Spleen (tissue), 11 donors: ENCODE measurements at regions not wholly inside any gene's neighbourhood (a gene's known extent, or its start where the extent isn't known, plus 50 kb on each side); places are given as distances from the start of the nearest gene placed in this dataset.
A peak's percentile ranks its signal among the peaks of the same experiment; 100 is the strongest.

Experiments
- DNase-seq: peaks from one replicate; pipeline ENCODE4 v3.0.0-alpha.2; 2020
- H3K27ac ChIP-seq, 8 donors: fragments of 200-600 bp; sonication (generic) in 7 of 8; 1 replicate in 4 of 8; 2 replicates in 4 of 8; pipeline versions ENCODE4 v1.5.0 to v1.8.0; 2016 to 2021; ENCODE audit warnings: inconsistent platforms in 4 of 8, mild to moderate bottlenecking in 4 of 8, moderate library complexity in 1 of 8
- H3K27me3 ChIP-seq, 7 donors: fragments of 200-600 bp; sonication (generic) in 6 of 7; replicated peaks in 1 of 7; 1 replicate in 4 of 7; 2 replicates in 3 of 7; pipeline versions ENCODE4 v1.5.0 to v1.8.0; 2016 to 2021; ENCODE audit warnings: inconsistent platforms in 3 of 7, mild to moderate bottlenecking in 1 of 7
- H3K36me3 ChIP-seq, 6 donors: fragments of 200-600 bp; sonication (generic) in 5 of 6; 1 replicate in 4 of 6; 2 replicates in 2 of 6; pipeline versions ENCODE4 v1.5.0 to v1.8.0; 2016 to 2021; ENCODE audit warnings: inconsistent platforms in 2 of 6
- H3K4me1 ChIP-seq, 6 donors: fragments of 200-600 bp; sonication (generic) in 5 of 6; 1 replicate in 3 of 6; 2 replicates in 3 of 6; pipeline versions ENCODE4 v1.5.0 to v1.8.0; 2016 to 2021; ENCODE audit warnings: inconsistent platforms in 3 of 6
- H3K4me3 ChIP-seq, 8 donors: fragments of 200-600 bp; sonication (generic) in 7 of 8; 1 replicate in 4 of 8; 2 replicates in 4 of 8; pipeline versions ENCODE4 v1.5.0 to v1.8.0; 2016 to 2021; ENCODE audit warnings: inconsistent platforms in 4 of 8, mild to moderate bottlenecking in 4 of 8, moderate library complexity in 2 of 8
- H3K9me3 ChIP-seq, 8 donors: fragments of 200-600 bp; sonication (generic) in 7 of 8; 1 replicate in 4 of 8; 2 replicates in 4 of 8; pipeline versions ENCODE4 v1.5.0 to v1.8.0; 2016 to 2021; ENCODE audit warnings: inconsistent platforms in 4 of 8
- POLR2A ChIP-seq, 3 donors: fragments of 450-650 bp; IDR thresholded peaks; one replicate each; pipeline ENCODE4 v1.5.1; 2017; ENCODE audit warnings: antibody characterized with exemption in 3 of 3, mild to moderate bottlenecking in 1 of 3
- POLR2AphosphoS5 ChIP-seq, 3 donors: sonication (generic); formaldehyde crosslinking; IDR thresholded peaks; one replicate each; pipeline ENCODE4 v1.5.1; 2017; ENCODE audit warnings: antibody characterized with exemption in 3 of 3
- WGBS, 5 donors: extraction: QIAGEN DNeasy Blood & Tissue Kit in 3 of 5; methylation state at CpG; one replicate each; pipeline versions ENCODE4 v1.1.5 to v1.1.7; 2013 to 2018; 5-methylcytosine and 5-hydroxymethylcytosine counted together
- intact Hi-C: fragments of 100-400 bp; cut with DNase I; formaldehyde crosslinking; loops from one replicate; pipeline ENCODE4 v1.15.0; 2023; ENCODE audit warnings: low total_unique reads
- TF ChIP-seq, protein P1 (sequence below), 11 experiments: fragments of 200-600 bp in 7 of 11; fragments of 450-650 bp in 4 of 11; sonication (generic) in 4 of 11; IDR thresholded peaks in 8 of 11; conservative IDR thresholded peaks in 3 of 11; 1 replicate in 7 of 11; 2 replicates in 4 of 11; pipeline versions ENCODE4 v1.4.0 to v1.8.0; 2016 to 2021; ENCODE audit warnings: antibody characterized with exemption in 11 of 11, inconsistent platforms in 4 of 11, mild to moderate bottlenecking in 1 of 11
- donor health status: healthy with polysubstance abuse.
- donor health status: DM: no; HTN: no; CAD: no; lungs with moderate emphysema.
- donor health status: DM: no; HTN: no; CAD: no.
- donor health status: Bipolar disorder and iron deficiency.
- donor health status: healthy.
- donor health status: DM: no; HTN: no; CAD: no.
- donor health status: DM: yes; HTN: yes; CAD: no.

DNA sequence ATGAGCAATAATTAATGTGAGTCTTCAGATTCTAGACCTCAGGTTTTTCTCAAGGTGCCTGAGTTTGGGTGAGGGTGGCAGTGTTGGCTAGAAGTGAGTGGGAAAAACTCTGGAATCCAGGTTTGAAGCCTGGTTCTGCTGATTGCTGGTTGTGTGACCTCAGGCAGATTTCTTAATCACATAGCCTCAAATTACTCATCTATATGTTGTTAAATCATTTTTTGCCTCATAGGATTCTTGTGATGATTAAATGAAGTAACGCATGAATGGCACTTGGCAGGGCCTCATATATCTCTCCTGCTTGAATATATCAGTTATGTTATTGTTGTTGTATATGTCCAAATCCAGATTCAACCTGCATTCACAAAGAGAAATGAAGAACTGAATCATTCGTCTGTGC is 60.5 kb downstream of the NR2F2 start:
- H3K27me3 ChIP-seq = no peaks in the 10 kb centered on the region
- no peaks in the 10 kb centered on the region for H3K9me3 ChIP-seq
- no peak overlapping the region for H3K4me3 ChIP-seq
- no peak for DNase-seq
- 68 to 97% (median 91%) methylated on average over 2 of the region's 2 CpGs for WGBS, 5 donors
- no peak overlapping the region for H3K27ac ChIP-seq
- no peaks in the 10 kb centered on the region for H3K4me1 ChIP-seq
- TF ChIP-seq POLR2AphosphoS5 (IDR thresholded peaks at IDR 0.05) (no peak), POLR2A (IDR thresholded peaks at IDR 0.05) (no peak)
- TF ChIP-seq, protein P1, sequence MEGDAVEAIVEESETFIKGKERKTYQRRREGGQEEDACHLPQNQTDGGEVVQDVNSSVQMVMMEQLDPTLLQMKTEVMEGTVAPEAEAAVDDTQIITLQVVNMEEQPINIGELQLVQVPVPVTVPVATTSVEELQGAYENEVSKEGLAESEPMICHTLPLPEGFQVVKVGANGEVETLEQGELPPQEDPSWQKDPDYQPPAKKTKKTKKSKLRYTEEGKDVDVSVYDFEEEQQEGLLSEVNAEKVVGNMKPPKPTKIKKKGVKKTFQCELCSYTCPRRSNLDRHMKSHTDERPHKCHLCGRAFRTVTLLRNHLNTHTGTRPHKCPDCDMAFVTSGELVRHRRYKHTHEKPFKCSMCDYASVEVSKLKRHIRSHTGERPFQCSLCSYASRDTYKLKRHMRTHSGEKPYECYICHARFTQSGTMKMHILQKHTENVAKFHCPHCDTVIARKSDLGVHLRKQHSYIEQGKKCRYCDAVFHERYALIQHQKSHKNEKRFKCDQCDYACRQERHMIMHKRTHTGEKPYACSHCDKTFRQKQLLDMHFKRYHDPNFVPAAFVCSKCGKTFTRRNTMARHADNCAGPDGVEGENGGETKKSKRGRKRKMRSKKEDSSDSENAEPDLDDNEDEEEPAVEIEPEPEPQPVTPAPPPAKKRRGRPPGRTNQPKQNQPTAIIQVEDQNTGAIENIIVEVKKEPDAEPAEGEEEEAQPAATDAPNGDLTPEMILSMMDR (IDR thresholded peaks at IDR 0.05 in 8 of 11, conservative IDR thresholded peaks at IDR 0.05 in 3 of 11) = no peak
- intact Hi-C loops = no loop called here
- no peaks in the 10 kb centered on the region for H3K36me3 ChIP-seq

DNA sequence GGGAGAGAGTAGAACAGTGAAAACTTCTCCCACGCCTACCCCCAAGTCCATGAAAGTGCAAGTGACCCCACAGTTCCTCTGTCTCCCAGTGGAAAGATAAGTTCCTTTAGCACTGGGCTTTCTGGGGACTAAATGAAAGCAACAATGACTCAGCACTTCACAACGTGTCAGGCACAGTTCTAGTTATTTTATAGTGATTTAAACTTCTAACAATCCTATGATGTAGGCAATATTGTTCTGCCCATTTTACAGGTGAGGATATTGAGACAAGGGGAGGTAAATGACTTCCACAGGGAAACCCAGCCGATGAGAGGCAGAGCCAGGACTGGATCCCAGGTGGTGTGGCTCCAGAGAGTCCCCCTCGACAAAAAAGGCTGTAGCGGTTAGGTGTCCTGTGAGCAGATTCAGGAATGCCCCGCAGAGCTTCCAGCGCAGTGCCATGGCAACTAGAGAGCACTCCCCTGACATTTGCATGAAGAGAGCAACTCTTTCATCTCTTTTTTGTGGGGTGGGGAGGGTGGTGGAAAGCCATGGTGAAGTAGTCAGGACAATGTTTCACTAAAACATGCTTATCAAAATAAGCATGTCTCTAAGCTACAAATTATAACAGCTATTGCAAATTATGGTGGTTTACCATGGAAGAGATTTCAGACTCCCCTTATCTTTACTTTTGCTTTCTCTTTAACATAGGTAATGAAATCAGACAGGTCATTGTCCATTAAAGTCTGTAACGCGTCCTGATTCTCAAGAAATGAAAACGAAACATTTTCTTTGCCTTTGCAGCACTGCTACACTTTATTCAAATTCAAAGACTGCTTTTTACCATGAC is 62.1 kb downstream of the NR2F2 start:
- intact Hi-C loops = no loop called here
- H3K4me1 ChIP-seq = no peaks in the 10 kb centered on the region
- WGBS, 5 donors = 44 to 52% (median 50%) methylated on average over 10 of the region's 10 CpGs
- DNase-seq = no peak
- TF ChIP-seq, protein P1 (IDR thresholded peaks at IDR 0.05 in 8 of 11, conservative IDR thresholded peaks at IDR 0.05 in 3 of 11) = no peak
- TF ChIP-seq POLR2A (IDR thresholded peaks at IDR 0.05) = no peak
- no peak for TF ChIP-seq POLR2AphosphoS5 (IDR thresholded peaks at IDR 0.05)
- no peak overlapping the region for H3K4me3 ChIP-seq
- peak overlapping the region in 2 of 8 donors; percentile 16 to 24 for H3K27ac ChIP-seq
- H3K27me3 ChIP-seq = no peaks in the 10 kb centered on the region
- no peaks in the 10 kb centered on the region for H3K9me3 ChIP-seq
- no peaks in the 10 kb centered on the region for H3K36me3 ChIP-seq

DNA sequence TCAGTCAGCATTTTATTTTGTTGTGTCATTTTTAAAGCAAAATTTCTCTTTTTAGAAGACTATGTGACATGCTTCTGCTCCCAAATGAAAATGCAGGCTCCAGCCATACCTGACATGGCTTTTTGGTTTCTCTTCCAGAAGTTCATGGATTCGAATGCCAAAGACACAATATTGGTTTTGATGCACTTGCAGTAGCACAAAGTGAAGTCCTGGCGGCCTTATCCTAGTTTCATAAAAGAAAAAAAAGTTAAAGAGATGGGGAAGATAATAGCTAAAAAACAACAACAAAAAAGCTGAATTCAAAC is 62.7 kb downstream of the NR2F2 start:
- Histone ChIP-seq H3K4me1 (no peaks in the 10 kb centered on the region), H3K4me3 (no peak overlapping the region), H3K27me3 (no peaks in the 10 kb centered on the region), H3K36me3 (no peaks in the 10 kb centered on the region), H3K9me3 (no peaks in the 10 kb centered on the region), H3K27ac (peak overlapping the region in 2 of 8 donors; percentile 16 to 24)
- no peak for DNase-seq
- no peak for TF ChIP-seq POLR2AphosphoS5 (IDR thresholded peaks at IDR 0.05)
- TF ChIP-seq, protein P1 (IDR thresholded peaks at IDR 0.05 in 8 of 11, conservative IDR thresholded peaks at IDR 0.05 in 3 of 11) = no peak
- no peak for TF ChIP-seq POLR2A (IDR thresholded peaks at IDR 0.05)
- intact Hi-C loops = no loop called here
- whole genome bisulfite sequencing, 5 donors = 68 to 78% (median 76%) methylated on average over 2 of the region's 2 CpGs

DNA sequence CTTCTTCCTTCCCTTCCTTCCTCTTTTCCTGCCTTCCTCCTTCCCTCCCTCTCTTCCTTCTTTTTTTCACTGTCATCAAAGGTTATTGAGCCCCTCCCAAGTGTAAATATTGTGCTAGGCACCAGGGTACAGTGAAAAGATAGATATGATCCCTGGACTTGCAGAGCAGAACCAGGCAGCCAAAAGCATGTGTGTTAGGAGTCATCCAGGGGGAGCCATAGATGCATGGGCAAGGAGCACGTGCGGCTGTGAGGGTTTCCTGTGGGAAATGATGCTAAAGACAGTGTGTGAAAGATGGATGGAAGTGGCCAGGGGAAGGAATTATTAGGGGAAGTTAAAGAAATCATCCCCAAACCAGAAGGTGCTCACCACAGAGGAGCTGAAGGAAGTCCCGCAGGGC is 65.2 kb downstream of the NR2F2 start:
- no peaks in the 10 kb centered on the region for H3K4me1 ChIP-seq
- no peak for DNase-seq
- peaks cover 0 to 5% (median 0%) of the 10 kb centered on the region in 7 donors for H3K27me3 ChIP-seq
- no peak overlapping the region for H3K4me3 ChIP-seq
- intact Hi-C loops = no loop called here
- 38 to 60% (median 49%) methylated on average over 3 of the region's 3 CpGs for WGBS, 5 donors
- TF ChIP-seq POLR2A (IDR thresholded peaks at IDR 0.05) = no peak
- H3K9me3 ChIP-seq = no peaks in the 10 kb centered on the region
- H3K36me3 ChIP-seq = no peaks in the 10 kb centered on the region
- H3K27ac ChIP-seq = no peak overlapping the region
